ENCODE measurements at regions not wholly inside any gene's neighbourhood (a gene's known extent, or its start where the extent isn't known, plus 50 kb on each side); places are given as distances from the start of the nearest gene placed in this dataset.

GRCh38 chr18:42261731-42262130, 306.7 kb downstream of the PIK3C3 start:
- WGBS (ENCODE audit: insufficient coverage, low coverage, missing lambda C conversion rate) = 0% methylated on average over 1 of the region's 1 CpG
- no peak for TF ChIP-seq NUFIP1 (IDR thresholded peaks at IDR 0.05; ENCODE audit: partially characterized antibody)
- TF ChIP-seq, protein P1, sequence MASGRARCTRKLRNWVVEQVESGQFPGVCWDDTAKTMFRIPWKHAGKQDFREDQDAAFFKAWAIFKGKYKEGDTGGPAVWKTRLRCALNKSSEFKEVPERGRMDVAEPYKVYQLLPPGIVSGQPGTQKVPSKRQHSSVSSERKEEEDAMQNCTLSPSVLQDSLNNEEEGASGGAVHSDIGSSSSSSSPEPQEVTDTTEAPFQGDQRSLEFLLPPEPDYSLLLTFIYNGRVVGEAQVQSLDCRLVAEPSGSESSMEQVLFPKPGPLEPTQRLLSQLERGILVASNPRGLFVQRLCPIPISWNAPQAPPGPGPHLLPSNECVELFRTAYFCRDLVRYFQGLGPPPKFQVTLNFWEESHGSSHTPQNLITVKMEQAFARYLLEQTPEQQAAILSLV (tag; IDR thresholded peaks at IDR 0.05) = no peak
- no peak overlapping the region for H3K4me2 ChIP-seq (ENCODE audit: insufficient read depth, low read length)
- H2AFZ ChIP-seq (ENCODE audit: low read depth, low read length) = no peak overlapping the region
- ChIA-PET POLR2A (no interaction called here), CTCF (ENCODE audit: low intra/inter-chr PET ratio) (no interaction called here)
- H3K9me3 ChIP-seq (replicated peaks; ENCODE audit: control insufficient read depth, insufficient read depth, low read depth, low read length) = no peaks in the 10 kb centered on the region
- H3K79me2 ChIP-seq (ENCODE audit: control insufficient read depth, insufficient read depth, low read length) = no peaks in the 10 kb centered on the region
- no peaks in the 10 kb centered on the region for H3K27me3 ChIP-seq (ENCODE audit: control insufficient read depth in 2 of 2, insufficient read depth in 2 of 2, low read length in 2 of 2)
- no peak for FAIRE-seq
- in situ Hi-C loops (cut with MboI) = no loop called here
- no peak overlapping the region for H3K4me3 ChIP-seq
- H3K9ac ChIP-seq (ENCODE audit: insufficient read depth in 1 of 2, low read depth in 2 of 2, low read length in 2 of 2) = no peak overlapping the region
- no peaks in the 10 kb centered on the region for H4K20me1 ChIP-seq (replicated peaks; ENCODE audit: control insufficient read depth, insufficient read depth, low read length)
- intact Hi-C loops (cut with micrococcal nuclease) = no loop called here
- H3K27ac ChIP-seq (ENCODE audit: extremely low read depth, low read depth, low read length) = no peak overlapping the region
- no peak for DNase-seq (ENCODE audit: extremely low read depth in 1 of 4, low spot score in 3 of 4)
- no peaks in the 10 kb centered on the region for H3K4me1 ChIP-seq (replicated peaks in 1 of 2; ENCODE audit: control insufficient read depth in 2 of 2, insufficient read depth in 2 of 2, low read length in 2 of 2)
- no peak for ATAC-seq
- H3K36me3 ChIP-seq (ENCODE audit: control insufficient read depth, insufficient read depth, low read length) = no peaks in the 10 kb centered on the region
- no TSS peak for BruUV-seq (replicated peaks)
- no peaks in the 10 kb centered on the region for H3K9me1 ChIP-seq (ENCODE audit: control insufficient read depth, insufficient read depth, low read length)

- Histone ChIP-seq H3K27ac (ENCODE audit: extremely low read depth, low read depth, low read length) (no peak overlapping the region), H3K27me3 (ENCODE audit: control insufficient read depth in 2 of 2, insufficient read depth in 2 of 2, low read length in 2 of 2) (no peaks in the 10 kb centered on the region), H2AFZ (ENCODE audit: low read depth, low read length) (no peak overlapping the region), H4K20me1 (replicated peaks; ENCODE audit: control insufficient read depth, insufficient read depth, low read length) (no peaks in the 10 kb centered on the region), H3K4me3 (no peak overlapping the region), H3K4me1 (replicated peaks in 1 of 2; ENCODE audit: control insufficient read depth in 2 of 2, insufficient read depth in 2 of 2, low read length in 2 of 2) (no peaks in the 10 kb centered on the region), H3K36me3 (ENCODE audit: control insufficient read depth, insufficient read depth, low read length) (no peaks in the 10 kb centered on the region), H3K9ac (ENCODE audit: insufficient read depth in 1 of 2, low read depth in 2 of 2, low read length in 2 of 2) (no peak overlapping the region), H3K9me3 (replicated peaks; ENCODE audit: control insufficient read depth, insufficient read depth, low read depth, low read length) (no peaks in the 10 kb centered on the region), H3K9me1 (ENCODE audit: control insufficient read depth, insufficient read depth, low read length) (no peaks in the 10 kb centered on the region), H3K4me2 (ENCODE audit: insufficient read depth, low read length) (no peak overlapping the region), H3K79me2 (ENCODE audit: control insufficient read depth, insufficient read depth, low read length) (no peaks in the 10 kb centered on the region)
- BruUV-seq (replicated peaks) = no TSS peak
- in situ Hi-C loops (cut with MboI) (no loop called here), intact Hi-C loops (cut with micrococcal nuclease) (no loop called here)
- TF ChIP-seq ZBTB7A (IDR thresholded peaks at IDR 0.05; ENCODE audit: borderline replicate concordance, control insufficient read depth, low read depth, low read length) = no peak
- TF ChIP-seq IRF2 (CRISPR knock-in tag; IDR thresholded peaks at IDR 0.05) = no peak
- ChIA-PET CTCF (ENCODE audit: low intra/inter-chr PET ratio) (no interaction called here), POLR2A (no interaction called here)
- DNase-seq (ENCODE audit: extremely low read depth in 1 of 4, low spot score in 3 of 4) = no peak
- no peak for FAIRE-seq
- ATAC-seq = no peak
These were observed 309.5 kb downstream of the PIK3C3 start for GRCh38 chr18:42264497-42264896.
